ENCODE measurements at regions not wholly inside any gene's neighbourhood (a gene's known extent, or its start where the extent isn't known, plus 50 kb on each side); places are given as distances from the start of the nearest gene placed in this dataset.

- Histone ChIP-seq H3K9me2 (ENCODE audit: insufficient read depth, low read length) (no peaks in the 10 kb centered on the region), H3K27me3 (ENCODE audit: insufficient read depth, low read depth, low read length) (no peaks in the 10 kb centered on the region), H2AFZ (ENCODE audit: low read depth, low read length) (no peak overlapping the region), H3K4me2 (ENCODE audit: low read length) (no peak overlapping the region), H3K4me3 (ENCODE audit: low read length) (no peak overlapping the region), H4K20me1 (ENCODE audit: insufficient read depth) (no peaks in the 10 kb centered on the region), H3K79me2 (replicated peaks; ENCODE audit: insufficient read depth, low read length) (no peaks in the 10 kb centered on the region), H3K27ac (ENCODE audit: low read length) (no peak overlapping the region), H3F3A (ENCODE audit: insufficient read depth, low read length, poor library complexity, severe bottlenecking) (no peaks in the 10 kb centered on the region), H3K9me3 (ENCODE audit: low read length) (no peaks in the 10 kb centered on the region), H3K36me3 (ENCODE audit: insufficient read depth, low read length) (no peaks in the 10 kb centered on the region), H3K9ac (ENCODE audit: low read length) (no peak overlapping the region)
- TF ChIP-seq MXI1 (conservative IDR thresholded peaks at IDR 0.05; ENCODE audit: poor library complexity, severe bottlenecking) = no peak
- no peak for TF ChIP-seq SMC3 (conservative IDR thresholded peaks at IDR 0.05; ENCODE audit: poor library complexity)
- TF ChIP-seq TAF1 (IDR thresholded peaks at IDR 0.05; ENCODE audit: low read depth) = no peak
- no peak for TF ChIP-seq REST (IDR thresholded peaks at IDR 0.05; ENCODE audit: borderline replicate concordance)
- TF ChIP-seq RAD21 (conservative IDR thresholded peaks at IDR 0.05) = no peak
- no peak for TF ChIP-seq POLR2AphosphoS5 (IDR thresholded peaks at IDR 0.05)
- TF ChIP-seq EZH2 (IDR thresholded peaks at IDR 0.05; ENCODE audit: borderline replicate concordance, insufficient read depth, low read length, poor library complexity, severe bottlenecking) = no peak
- TF ChIP-seq EP300 (conservative IDR thresholded peaks at IDR 0.05; ENCODE audit: poor library complexity, severe bottlenecking) = no peak
- TF ChIP-seq CTCF (IDR thresholded peaks at IDR 0.05; ENCODE audit: poor library complexity, severe bottlenecking) = no peak
These were observed 151.1 kb upstream of the TAS2R1 start for GRCh38 chr5:9781275-9781674.

- H3K4me2 ChIP-seq (ENCODE audit: low read length) = no peak overlapping the region
- H3K9me3 ChIP-seq (ENCODE audit: low read length) = no peaks in the 10 kb centered on the region
- H3K9ac ChIP-seq (ENCODE audit: low read length) = no peak overlapping the region
- H3K27ac ChIP-seq (ENCODE audit: low read length) = no peak overlapping the region
- no peaks in the 10 kb centered on the region for H3K79me2 ChIP-seq (replicated peaks; ENCODE audit: insufficient read depth, low read length)
- no peaks in the 10 kb centered on the region for H4K20me1 ChIP-seq (ENCODE audit: insufficient read depth)
- no peak for TF ChIP-seq TAF1 (IDR thresholded peaks at IDR 0.05; ENCODE audit: low read depth)
- TF ChIP-seq EP300 (conservative IDR thresholded peaks at IDR 0.05; ENCODE audit: poor library complexity, severe bottlenecking) = no peak
- no peak for TF ChIP-seq MXI1 (conservative IDR thresholded peaks at IDR 0.05; ENCODE audit: poor library complexity, severe bottlenecking)
- TF ChIP-seq POLR2AphosphoS5 (IDR thresholded peaks at IDR 0.05) = no peak
- TF ChIP-seq RAD21 (conservative IDR thresholded peaks at IDR 0.05) = no peak
- no peak for TF ChIP-seq REST (IDR thresholded peaks at IDR 0.05; ENCODE audit: borderline replicate concordance)
- TF ChIP-seq SMC3 (conservative IDR thresholded peaks at IDR 0.05; ENCODE audit: poor library complexity) = no peak
- no peak for TF ChIP-seq CTCF (IDR thresholded peaks at IDR 0.05; ENCODE audit: poor library complexity, severe bottlenecking)
- no peak for TF ChIP-seq EZH2 (IDR thresholded peaks at IDR 0.05; ENCODE audit: borderline replicate concordance, insufficient read depth, low read length, poor library complexity, severe bottlenecking)
- H3K9me2 ChIP-seq (ENCODE audit: insufficient read depth, low read length) = no peaks in the 10 kb centered on the region
- H3K4me3 ChIP-seq (ENCODE audit: low read length) = no peak overlapping the region
- no peak overlapping the region for H2AFZ ChIP-seq (ENCODE audit: low read depth, low read length)
- H3F3A ChIP-seq (ENCODE audit: insufficient read depth, low read length, poor library complexity, severe bottlenecking) = no peaks in the 10 kb centered on the region
- H3K27me3 ChIP-seq (ENCODE audit: insufficient read depth, low read depth, low read length) = no peaks in the 10 kb centered on the region
- no peaks in the 10 kb centered on the region for H3K36me3 ChIP-seq (ENCODE audit: insufficient read depth, low read length)
These were observed 150.3 kb upstream of the TAS2R1 start for GRCh38 chr5:9780501-9780900.

Data from neural cell (in vitro differentiated cells).